Stimulated activated naive CD4-positive, alpha-beta T cell (primary cell): ENCODE measurements at regions not wholly inside any gene's neighbourhood (a gene's known extent, or its start where the extent isn't known, plus 50 kb on each side); places are given as distances from the start of the nearest gene placed in this dataset.

ENCODE experiments used
- DNase-seq, 6 experiments: peaks; one replicate each; lab custom pipeline; 2025; lab: John Stamatoyannopoulos, UW

GRCh38 chr14:96727980-96728717 lies 69.0 kb upstream of the VRK1 start:
- no peak for DNase-seq

- no peak for DNase-seq
Measured at GRCh38 chr14:96729889-96730288, 67.3 kb upstream of the VRK1 start.

- no peak for DNase-seq
Measured at GRCh38 chr14:96730386-96730785, 66.8 kb upstream of the VRK1 start.

GRCh38 chr14:96734076-96734622 lies 63.0 kb upstream of the VRK1 start:
- DNase-seq = no peak

- DNase-seq = no peak
Measured at GRCh38 chr14:96735526-96735925, 61.7 kb upstream of the VRK1 start.

GRCh38 chr14:96736439-96736838 lies 60.7 kb upstream of the VRK1 start:
- no peak for DNase-seq

GRCh38 chr14:96737881-96738280 lies 59.3 kb upstream of the VRK1 start:
- DNase-seq = no peak

GRCh38 chr14:96739200-96739910 lies 57.8 kb upstream of the VRK1 start:
- no peak for DNase-seq

- DNase-seq = peak; percentile 49 to 85 (median 66)
Measured at GRCh38 chr14:96741151-96741977, 55.8 kb upstream of the VRK1 start.

- DNase-seq = no peak
Measured at GRCh38 chr14:96744262-96744661, 52.9 kb upstream of the VRK1 start.

GRCh38 chr14:96745500-96746051 lies 51.6 kb upstream of the VRK1 start:
- DNase-seq = no peak

GRCh38 chr14:96746101-96746500 lies 51.1 kb upstream of the VRK1 start:
- DNase-seq = no peak

- no peak for DNase-seq
Measured at GRCh38 chr14:96747006-96747405, 50.2 kb upstream of the VRK1 start.
